WERI-Rb-1 (cell line): ENCODE measurements at regions not wholly inside any gene's neighbourhood (a gene's known extent, or its start where the extent isn't known, plus 50 kb on each side); places are given as distances from the start of the nearest gene placed in this dataset.

Experiments
- DNase-seq: peaks from one replicate; pipeline ENCODE4 v3.0.0-alpha.2; 2020
- H3K27ac ChIP-seq: fragments of 250-450 bp; sonication (Bioruptor Pico); 2 replicates; pipeline ENCODE4 v1.5.1; 2020; ENCODE audit warnings: mild to moderate bottlenecking, moderate library complexity
- H3K27me3 ChIP-seq: fragments of 250-450 bp; sonication (Bioruptor Pico); 2 replicates; pipeline ENCODE4 v1.5.1; 2021; ENCODE audit warnings: mild to moderate bottlenecking, low read depth, moderate library complexity; ENCODE audit not compliant: insufficient read depth, severe bottlenecking
- H3K36me3 ChIP-seq: fragments of 250-450 bp; sonication (Bioruptor Pico); 2 replicates; pipeline ENCODE4 v1.5.1; 2020; ENCODE audit warnings: mild to moderate bottlenecking, moderate library complexity
- H3K4me3 ChIP-seq: 2 replicates; pipeline ENCODE4 v1.5.1; 2011; ENCODE audit warnings: low read depth, mild to moderate bottlenecking, control low read depth, low read length
- H3K9me3 ChIP-seq: fragments of 250-450 bp; sonication (Bioruptor Pico); 2 replicates; pipeline ENCODE4 v1.5.1; 2021; ENCODE audit warnings: mild to moderate bottlenecking, moderate library complexity; ENCODE audit not compliant: severe bottlenecking
- TF ChIP-seq, protein P1 (sequence below): IDR thresholded peaks from 2 replicates; pipeline ENCODE4 v1.5.1; 2011; ENCODE audit warnings: low read depth, mild to moderate bottlenecking, control low read depth, inconsistent platforms, low read length

DNA sequence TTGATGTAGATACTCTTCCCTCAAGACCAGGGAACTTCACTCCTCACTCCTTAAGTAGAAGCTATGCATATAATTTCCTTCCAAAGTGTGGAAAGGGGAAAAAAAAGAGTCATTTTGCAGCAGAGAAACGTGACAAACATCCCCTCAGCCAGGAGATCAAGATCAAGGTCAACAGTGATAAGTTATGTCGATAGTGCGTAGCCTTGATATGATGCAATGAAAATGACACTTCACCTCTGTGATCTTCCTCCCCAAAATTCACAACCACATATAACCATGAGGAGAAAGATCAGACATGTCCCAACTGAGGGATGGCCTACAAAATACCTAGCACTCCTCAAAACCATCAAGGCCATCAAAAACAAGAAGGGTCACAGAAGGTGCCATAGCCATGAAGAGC, 160.4 kb upstream of the MYLIP start:
- DNase-seq: no peak
- Histone ChIP-seq H3K27ac (no peak overlapping the region), H3K4me3 (no peak overlapping the region), H3K36me3 (no peaks in the 10 kb centered on the region), H3K9me3 (peaks cover 5% of the 10 kb centered on the region), H3K27me3 (no peaks in the 10 kb centered on the region)
- TF ChIP-seq, protein P1, sequence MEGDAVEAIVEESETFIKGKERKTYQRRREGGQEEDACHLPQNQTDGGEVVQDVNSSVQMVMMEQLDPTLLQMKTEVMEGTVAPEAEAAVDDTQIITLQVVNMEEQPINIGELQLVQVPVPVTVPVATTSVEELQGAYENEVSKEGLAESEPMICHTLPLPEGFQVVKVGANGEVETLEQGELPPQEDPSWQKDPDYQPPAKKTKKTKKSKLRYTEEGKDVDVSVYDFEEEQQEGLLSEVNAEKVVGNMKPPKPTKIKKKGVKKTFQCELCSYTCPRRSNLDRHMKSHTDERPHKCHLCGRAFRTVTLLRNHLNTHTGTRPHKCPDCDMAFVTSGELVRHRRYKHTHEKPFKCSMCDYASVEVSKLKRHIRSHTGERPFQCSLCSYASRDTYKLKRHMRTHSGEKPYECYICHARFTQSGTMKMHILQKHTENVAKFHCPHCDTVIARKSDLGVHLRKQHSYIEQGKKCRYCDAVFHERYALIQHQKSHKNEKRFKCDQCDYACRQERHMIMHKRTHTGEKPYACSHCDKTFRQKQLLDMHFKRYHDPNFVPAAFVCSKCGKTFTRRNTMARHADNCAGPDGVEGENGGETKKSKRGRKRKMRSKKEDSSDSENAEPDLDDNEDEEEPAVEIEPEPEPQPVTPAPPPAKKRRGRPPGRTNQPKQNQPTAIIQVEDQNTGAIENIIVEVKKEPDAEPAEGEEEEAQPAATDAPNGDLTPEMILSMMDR: no peak

DNA sequence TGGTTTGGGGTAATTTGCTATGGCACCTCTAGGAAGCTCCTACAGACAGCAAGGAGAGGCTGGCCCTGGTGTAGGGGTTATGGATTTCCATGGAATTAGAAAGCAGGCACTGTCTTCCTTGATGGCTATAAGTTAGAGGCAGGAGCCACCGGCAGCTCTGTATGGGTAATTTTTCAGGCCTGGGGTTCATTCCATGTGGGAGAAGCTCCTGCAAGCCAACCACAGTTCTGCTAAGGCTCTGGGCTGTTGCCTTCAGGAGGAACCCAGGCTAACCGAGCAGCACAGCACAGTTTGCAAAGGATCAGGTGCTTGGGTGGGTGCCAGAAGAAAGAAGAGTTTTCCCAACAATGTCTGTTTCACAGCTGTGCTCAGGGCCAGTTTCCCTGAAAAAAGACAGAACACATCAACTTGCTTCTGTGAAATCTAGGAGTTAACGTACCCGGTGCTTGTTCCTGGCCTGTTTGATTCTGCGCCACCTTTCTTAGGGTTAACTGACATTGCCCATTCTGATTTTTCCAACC, 162.8 kb upstream of the MYLIP start:
- H3K27ac ChIP-seq: no peak overlapping the region
- H3K4me3 ChIP-seq: no peak overlapping the region
- H3K9me3 ChIP-seq: peaks cover 4% of the 10 kb centered on the region
- DNase-seq: no peak
- H3K36me3 ChIP-seq: no peaks in the 10 kb centered on the region
- TF ChIP-seq, protein P1: no peak
- H3K27me3 ChIP-seq: no peaks in the 10 kb centered on the region

DNA sequence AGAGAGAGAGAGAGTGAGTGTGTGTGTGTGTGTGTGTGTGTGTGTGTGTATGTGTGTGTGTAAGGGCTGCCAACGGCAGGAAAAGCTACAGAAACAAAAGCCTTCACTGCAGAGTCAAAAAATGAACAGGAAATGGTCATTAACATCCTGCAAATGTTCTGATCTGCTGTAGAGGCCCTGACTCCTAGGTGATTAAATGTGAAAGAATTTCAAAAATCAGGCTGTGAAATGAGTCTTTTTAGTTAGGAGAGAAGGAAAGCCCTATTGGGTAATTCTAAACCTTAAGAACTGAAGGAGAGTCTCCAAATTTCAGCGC, 166.5 kb upstream of the MYLIP start:
- TF ChIP-seq, protein P1: no peak
- Histone ChIP-seq H3K36me3 (no peaks in the 10 kb centered on the region), H3K27me3 (no peaks in the 10 kb centered on the region), H3K9me3 (peaks cover 14% of the 10 kb centered on the region), H3K4me3 (no peak overlapping the region), H3K27ac (no peak overlapping the region)
- no peak for DNase-seq

DNA sequence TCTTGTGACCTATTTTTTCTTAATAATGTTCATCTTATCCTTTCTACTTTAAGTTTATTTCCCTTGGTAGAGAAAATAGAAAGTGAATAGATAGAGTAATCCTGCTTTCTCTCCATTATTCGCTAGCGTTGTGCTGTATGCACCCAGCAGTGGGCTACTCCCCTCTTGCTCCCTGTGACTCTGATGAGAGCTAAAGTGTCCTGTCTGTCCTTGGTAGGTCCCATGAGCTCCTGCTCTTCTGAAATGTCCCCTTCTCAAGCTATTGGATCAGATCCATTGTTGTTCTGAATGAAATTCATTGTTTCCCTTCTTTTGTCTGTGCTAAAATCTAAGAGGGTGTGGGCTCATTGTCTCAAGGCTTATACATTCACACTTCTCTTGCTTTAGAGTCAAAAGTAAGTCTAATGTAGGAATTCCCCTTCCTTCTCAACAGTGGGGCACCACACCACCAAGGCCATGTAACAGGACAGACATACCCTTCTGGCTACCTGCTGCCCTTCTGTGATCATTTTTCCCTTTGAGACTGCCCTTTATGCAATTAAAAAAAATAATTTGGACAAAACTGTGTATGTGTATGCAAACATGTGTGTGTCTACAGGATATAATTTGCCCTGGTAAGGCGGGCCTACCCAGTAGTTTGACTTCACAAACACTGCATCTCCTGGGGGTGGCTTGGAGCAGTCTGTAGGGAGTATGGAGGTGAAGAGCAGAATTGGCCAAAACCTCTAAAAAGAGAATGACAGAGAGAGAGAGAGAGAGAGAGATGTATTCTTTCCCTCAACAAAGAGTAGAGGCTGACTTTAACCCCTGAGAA, 167.0 kb upstream of the MYLIP start:
- no peak for DNase-seq
- H3K27me3 ChIP-seq: no peaks in the 10 kb centered on the region

DNA sequence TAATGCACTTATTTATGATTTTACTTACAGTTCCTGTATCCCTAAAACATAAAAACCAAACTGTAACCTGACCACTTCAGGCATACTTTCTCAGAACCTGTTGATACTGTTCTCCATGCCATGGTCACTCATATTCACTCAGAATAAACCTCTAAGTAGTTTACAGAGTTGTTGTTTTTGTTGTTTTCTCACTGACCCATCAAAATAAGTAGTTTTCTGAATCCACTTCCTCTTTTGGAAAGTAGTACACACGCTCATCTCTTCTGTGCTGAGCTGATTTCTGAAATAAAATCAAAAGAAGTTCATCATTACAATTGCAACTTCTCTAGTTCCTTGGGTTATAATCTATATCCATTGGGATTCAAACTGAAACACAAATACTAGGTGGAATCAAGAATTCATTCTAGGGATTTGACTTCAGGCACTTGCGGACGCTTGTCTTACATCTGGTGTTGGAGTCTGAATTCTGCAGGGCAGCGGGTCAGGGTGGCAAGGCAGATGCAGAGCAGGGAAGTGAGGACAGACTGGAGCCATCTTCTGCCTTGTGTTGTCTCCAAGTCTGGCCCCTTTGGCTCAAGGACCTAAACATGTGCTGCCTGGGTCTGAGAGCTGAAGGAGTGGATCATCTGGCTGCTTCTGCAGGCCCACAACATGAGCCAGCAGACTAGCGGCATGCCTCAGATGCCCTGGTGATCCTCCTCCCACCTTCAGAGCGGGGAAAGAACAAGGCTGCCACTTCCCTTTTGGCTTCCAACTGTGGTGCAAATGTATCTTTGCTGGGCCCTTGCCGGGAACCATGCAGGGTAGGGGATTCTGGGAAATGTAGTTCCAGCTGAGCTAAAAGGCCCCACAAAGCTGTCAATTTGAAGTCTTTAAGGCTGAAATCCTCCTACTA, 167.9 kb upstream of the MYLIP start:
- Histone ChIP-seq H3K4me3 (no peak overlapping the region), H3K9me3 (peaks cover 14% of the 10 kb centered on the region), H3K27ac (no peak overlapping the region), H3K27me3 (no peaks in the 10 kb centered on the region), H3K36me3 (no peaks in the 10 kb centered on the region)
- TF ChIP-seq, protein P1: no peak
- no peak for DNase-seq

More for the DNA sequence above, 167.0 kb upstream of the MYLIP start:
- H3K9me3 ChIP-seq: peaks cover 14% of the 10 kb centered on the region
- H3K36me3 ChIP-seq: no peaks in the 10 kb centered on the region
- H3K4me3 ChIP-seq: no peak overlapping the region
- no peak overlapping the region for H3K27ac ChIP-seq
- TF ChIP-seq, protein P1: no peak
